ENCODE measurements at regions not wholly inside any gene's neighbourhood (a gene's known extent, or its start where the extent isn't known, plus 50 kb on each side); places are given as distances from the start of the nearest gene placed in this dataset.
"Not testable (repeated sequence)": the region's sequence is repeated elsewhere in the genome, so short reads cannot be mapped to it uniquely, and the experiment has no call there.

DNA sequence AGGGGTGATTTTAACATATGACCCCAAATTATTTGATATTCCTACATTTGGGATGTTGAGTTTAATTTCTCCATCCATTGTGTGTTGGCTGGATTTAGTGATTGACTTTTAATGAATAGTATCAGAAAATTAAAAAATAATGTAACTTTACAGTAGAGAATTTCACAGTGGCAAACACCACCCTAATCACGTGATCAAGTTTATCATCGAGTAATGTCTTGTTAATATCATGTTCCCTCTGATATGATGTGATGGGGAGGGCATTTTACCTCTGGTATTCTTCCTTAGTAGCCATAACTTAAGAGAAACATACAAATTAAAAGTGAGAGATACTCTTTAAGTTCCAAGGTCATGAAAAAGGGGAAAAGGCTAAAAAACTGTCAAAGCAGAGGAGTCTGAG is 602.0 kb upstream of the CELF4 start:
- no peak overlapping the region for H3K27ac ChIP-seq
- no peaks in the 10 kb centered on the region for H3K9me3 ChIP-seq (replicated peaks)
- DNase-seq (ENCODE audit: low read depth in 1 of 2, low spot score in 2 of 2) = no peak
- H3K36me3 ChIP-seq = no peaks in the 10 kb centered on the region
- H3K4me1 ChIP-seq (replicated peaks) = no peaks in the 10 kb centered on the region
- no peak overlapping the region for H3K4me3 ChIP-seq
- no peaks in the 10 kb centered on the region for H3K27me3 ChIP-seq (replicated peaks)

DNA sequence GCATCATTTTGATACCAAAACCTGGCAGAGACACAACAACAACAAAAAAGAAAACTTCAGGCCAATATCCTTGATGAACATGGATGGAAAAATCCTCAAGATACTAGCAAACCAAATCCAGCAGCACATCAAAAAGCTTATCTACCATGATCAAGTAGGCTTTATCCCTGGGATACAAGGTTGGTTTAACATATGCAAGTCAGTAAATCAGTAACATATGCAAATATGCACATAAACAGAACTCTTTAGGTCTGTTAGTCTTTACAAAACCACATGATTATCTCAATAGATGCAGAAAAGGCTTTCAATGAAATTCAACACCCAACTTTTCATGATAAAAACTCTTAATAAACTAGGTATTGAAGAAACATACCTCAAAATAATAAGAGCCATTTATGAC is 587.5 kb upstream of the CELF4 start:
- H3K4me3 ChIP-seq; H3K36me3 ChIP-seq; DNase-seq (ENCODE audit: low read depth in 1 of 2, low spot score in 2 of 2); H3K4me1 ChIP-seq (replicated peaks); H3K27ac ChIP-seq; H3K27me3 ChIP-seq (replicated peaks); H3K9me3 ChIP-seq (replicated peaks): not testable (repeated sequence)

DNA sequence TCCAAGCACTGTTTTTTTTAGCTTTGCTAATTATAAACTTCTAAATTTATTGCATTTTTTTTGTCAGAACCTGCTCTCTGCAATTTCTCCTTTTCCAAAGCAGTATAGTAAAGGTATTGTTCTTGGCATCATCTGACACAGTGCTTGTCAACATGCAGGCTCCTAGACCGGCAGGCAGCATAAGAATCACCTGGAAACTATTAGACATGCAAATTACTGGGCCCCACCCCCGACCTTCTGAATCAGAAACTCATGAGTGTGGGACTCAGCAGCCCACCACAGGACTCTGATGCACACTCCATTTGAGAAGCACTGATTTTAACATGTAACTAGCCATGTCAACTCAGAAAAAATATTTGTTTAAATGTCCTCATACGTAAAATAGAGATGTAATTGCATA is 551.1 kb upstream of the CELF4 start:
- 0 out of 2 replicates have a peak, but pooled peaks cover 2% of the 10 kb centered on the region for H3K9me3 ChIP-seq (replicated peaks)
- no peak overlapping the region for H3K4me3 ChIP-seq
- no peaks in the 10 kb centered on the region for H3K4me1 ChIP-seq (replicated peaks)
- DNase-seq (ENCODE audit: low read depth in 1 of 2, low spot score in 2 of 2) = no peak
- H3K36me3 ChIP-seq = no peaks in the 10 kb centered on the region
- H3K27me3 ChIP-seq (replicated peaks) = no peaks in the 10 kb centered on the region
- no peak overlapping the region for H3K27ac ChIP-seq

DNA sequence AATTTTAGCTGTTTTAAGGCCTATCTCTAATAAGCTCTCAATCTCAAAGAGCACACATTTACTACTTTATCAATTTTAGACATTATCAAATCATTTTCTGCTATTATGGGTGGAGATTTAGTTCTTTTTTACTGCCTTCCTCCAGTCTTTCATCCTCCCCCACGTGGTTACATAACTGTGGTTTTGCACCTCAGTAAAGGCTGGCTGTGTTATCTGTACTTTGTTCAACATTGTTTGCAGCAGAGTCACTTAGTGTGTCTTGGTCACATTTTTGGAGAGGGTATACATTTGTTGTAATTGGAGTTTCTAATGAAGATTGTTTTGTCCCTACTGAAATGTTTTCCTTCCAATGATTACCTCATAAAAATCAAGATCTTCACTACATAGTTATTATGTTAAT is 549.6 kb upstream of the CELF4 start:
- Histone ChIP-seq H3K27ac (no peak overlapping the region), H3K36me3 (no peaks in the 10 kb centered on the region), H3K9me3 (replicated peaks) (no peaks in the 10 kb centered on the region), H3K4me1 (replicated peaks) (no peaks in the 10 kb centered on the region), H3K27me3 (replicated peaks) (no peaks in the 10 kb centered on the region), H3K4me3 (no peak overlapping the region)
- no peak for DNase-seq (ENCODE audit: low read depth in 1 of 2, low spot score in 2 of 2)

DNA sequence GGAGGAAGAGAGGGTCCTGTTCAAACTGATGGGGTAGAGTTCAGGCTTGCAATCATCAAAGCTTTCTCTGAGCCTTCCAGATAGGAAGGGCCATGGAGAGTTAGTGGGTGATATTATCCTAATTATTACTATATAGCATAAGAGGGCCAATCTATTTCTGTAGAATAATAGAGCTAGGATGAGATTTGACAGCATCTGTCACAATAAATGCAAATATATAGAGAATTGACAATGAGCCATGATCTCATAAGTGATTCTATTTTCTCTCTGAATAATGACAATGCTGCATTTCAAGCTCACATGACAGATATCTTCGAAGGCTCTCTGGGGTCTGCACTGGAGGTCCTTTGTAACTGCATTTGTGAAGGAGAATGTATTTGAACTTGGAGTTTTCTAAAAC is 521.9 kb upstream of the CELF4 start:
- Histone ChIP-seq H3K4me3 (no peak overlapping the region), H3K9me3 (replicated peaks) (peaks cover 5% of the 10 kb centered on the region; the same call in 1 of the 2 replicates), H3K27ac (no peak overlapping the region), H3K4me1 (replicated peaks) (no peaks in the 10 kb centered on the region), H3K27me3 (replicated peaks) (no peaks in the 10 kb centered on the region), H3K36me3 (no peaks in the 10 kb centered on the region)
- no peak for DNase-seq (ENCODE audit: low read depth in 1 of 2, low spot score in 2 of 2)

DNA sequence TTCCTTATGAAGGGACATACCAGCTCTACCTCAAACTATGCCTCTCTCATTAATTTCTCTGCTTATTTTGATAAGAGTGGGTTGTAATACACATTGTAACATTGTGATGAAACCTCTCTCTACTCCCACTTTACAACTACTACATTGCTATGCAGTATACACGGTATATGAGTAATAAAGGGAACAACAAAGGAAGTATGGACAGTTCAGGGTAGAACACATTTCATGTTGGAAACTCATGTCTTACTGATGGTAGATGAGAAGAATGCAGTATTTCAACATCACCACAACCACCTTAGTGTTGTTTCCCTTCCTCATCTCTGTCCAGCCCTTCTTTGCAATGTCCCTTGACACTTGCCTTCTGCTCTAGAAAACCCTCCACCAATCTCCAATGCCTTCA is 515.9 kb upstream of the CELF4 start:
- Histone ChIP-seq H3K36me3 (no peaks in the 10 kb centered on the region), H3K4me3 (no peak overlapping the region), H3K27me3 (replicated peaks) (no peaks in the 10 kb centered on the region), H3K4me1 (replicated peaks) (no peaks in the 10 kb centered on the region), H3K9me3 (replicated peaks) (0 out of 2 replicates have a peak, but pooled peaks cover 2% of the 10 kb centered on the region), H3K27ac (no peak overlapping the region)
- no peak for DNase-seq (ENCODE audit: low read depth in 1 of 2, low spot score in 2 of 2)

DNA sequence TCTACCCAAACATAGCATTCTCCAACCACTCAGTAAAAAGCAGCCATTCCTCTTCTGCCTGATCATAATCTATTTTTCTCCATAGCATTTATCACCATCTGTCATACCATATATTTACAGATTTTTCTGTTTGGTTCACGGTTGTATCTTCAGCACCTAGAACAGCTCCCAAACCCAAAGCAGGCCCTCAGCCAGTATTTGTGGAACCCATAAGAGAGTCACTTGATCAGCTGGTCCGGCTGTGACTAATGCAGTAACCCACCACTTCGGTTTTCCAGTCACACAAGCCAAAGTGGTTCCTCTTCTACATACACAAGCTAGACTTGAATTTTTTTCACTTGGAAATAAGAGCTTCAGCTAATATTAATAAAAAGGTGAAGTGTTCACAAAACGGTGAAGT is 511.6 kb upstream of the CELF4 start:
- no peak overlapping the region for H3K4me3 ChIP-seq
- no peaks in the 10 kb centered on the region for H3K36me3 ChIP-seq
- no peaks in the 10 kb centered on the region for H3K27me3 ChIP-seq (replicated peaks)
- no peak for DNase-seq (ENCODE audit: low read depth in 1 of 2, low spot score in 2 of 2)
- 0 out of 2 replicates have a peak, but pooled peaks cover 2% of the 10 kb centered on the region for H3K9me3 ChIP-seq (replicated peaks)
- no peaks in the 10 kb centered on the region for H3K4me1 ChIP-seq (replicated peaks)
- no peak overlapping the region for H3K27ac ChIP-seq

DNA sequence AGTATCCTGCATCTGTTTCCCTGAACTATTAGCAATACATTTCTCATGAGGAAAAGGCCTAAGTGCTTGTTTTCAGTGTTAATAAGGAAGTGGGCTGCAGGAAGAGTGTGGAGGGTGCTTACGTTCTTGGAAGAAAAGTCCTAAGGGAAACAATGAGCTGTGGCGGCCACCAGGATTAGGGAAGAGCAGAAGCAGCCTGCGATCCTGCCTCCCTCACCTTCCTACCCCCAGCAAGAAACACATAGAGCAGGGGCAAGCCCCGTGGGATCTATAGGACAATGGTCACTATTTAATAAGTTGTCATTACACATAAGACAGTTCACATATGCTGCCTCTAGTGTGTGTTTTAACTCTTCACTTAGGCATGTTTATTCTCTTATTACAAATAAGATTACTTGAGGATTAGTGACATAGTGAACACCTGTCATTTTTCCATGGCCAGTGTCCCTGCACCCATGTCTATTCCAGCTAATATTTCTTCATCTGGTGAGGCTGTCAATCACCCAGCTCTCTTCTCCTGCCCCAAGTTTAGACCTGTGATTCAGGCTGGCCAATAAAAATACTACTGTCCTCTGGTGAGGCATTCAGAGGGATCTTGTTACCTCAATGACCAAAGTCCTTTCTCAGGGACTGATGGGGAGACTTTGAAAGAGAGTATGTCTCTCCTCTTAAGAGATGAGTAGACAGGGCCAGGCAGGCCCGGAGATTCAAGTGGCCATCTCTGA is 510.9 kb upstream of the CELF4 start:
- Histone ChIP-seq H3K36me3 (no peaks in the 10 kb centered on the region), H3K27ac (no peak overlapping the region), H3K9me3 (replicated peaks) (0 out of 2 replicates have a peak, but pooled peaks cover 2% of the 10 kb centered on the region), H3K4me3 (no peak overlapping the region), H3K4me1 (replicated peaks) (no peaks in the 10 kb centered on the region), H3K27me3 (replicated peaks) (no peaks in the 10 kb centered on the region)
- no peak for DNase-seq (ENCODE audit: low read depth in 1 of 2, low spot score in 2 of 2)

DNA sequence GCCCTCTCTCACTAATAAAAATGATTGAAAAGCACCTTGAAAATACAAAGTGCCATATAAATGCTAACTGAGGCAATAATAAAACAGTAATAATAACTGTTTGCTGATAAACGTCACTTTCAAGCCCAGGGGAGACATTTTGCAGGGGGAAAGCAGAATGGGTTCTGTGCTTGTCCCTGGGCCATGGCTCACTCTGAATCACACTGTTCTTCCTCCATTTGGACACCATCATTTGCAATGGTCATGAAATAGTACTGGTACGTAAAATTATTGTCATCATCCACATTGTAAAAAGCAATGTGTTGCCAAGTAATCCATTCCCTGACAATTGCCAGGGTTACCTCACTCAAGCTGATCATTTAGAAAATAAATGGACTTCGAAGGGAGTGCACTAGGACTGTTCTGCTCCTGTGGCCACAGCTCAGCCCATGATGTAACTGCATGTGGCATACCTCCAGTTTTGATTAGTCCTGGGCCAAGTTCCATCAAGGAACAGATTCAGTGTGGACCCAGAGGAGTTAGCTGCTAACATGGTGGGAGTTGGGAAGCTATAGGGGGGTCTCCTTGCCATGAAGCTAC is 508.8 kb upstream of the CELF4 start:
- H3K27ac ChIP-seq = no peak overlapping the region
- DNase-seq (ENCODE audit: low read depth in 1 of 2, low spot score in 2 of 2) = no peak
- peaks cover 2% of the 10 kb centered on the region; the same call in 1 of the 2 replicates for H3K9me3 ChIP-seq (replicated peaks)
- no peaks in the 10 kb centered on the region for H3K36me3 ChIP-seq
- H3K4me3 ChIP-seq = no peak overlapping the region
- H3K27me3 ChIP-seq (replicated peaks) = no peaks in the 10 kb centered on the region
- H3K4me1 ChIP-seq (replicated peaks) = no peaks in the 10 kb centered on the region

DNA sequence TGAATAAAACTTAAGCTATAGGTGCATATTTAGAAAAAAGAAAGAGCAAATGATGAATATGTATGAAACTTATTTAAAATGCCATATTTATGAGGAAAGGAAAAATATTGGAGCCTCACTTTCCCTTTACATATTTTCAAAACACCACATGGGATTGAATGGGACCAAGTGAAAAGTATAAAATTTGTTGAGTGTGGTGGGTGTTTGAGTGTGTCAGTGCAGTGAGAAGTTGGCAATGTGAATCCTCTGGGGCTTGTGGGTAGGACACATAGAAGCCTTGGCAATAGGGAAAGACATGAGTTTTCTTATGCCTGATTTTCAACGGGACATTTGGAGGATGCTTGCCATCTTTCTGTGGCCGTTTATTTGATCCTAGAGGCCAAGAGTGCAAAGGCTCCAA is 502.2 kb upstream of the CELF4 start:
- Histone ChIP-seq H3K4me3 (no peak overlapping the region), H3K27ac (no peak overlapping the region), H3K27me3 (replicated peaks) (no peaks in the 10 kb centered on the region), H3K36me3 (no peaks in the 10 kb centered on the region), H3K9me3 (replicated peaks) (no peaks in the 10 kb centered on the region; the same call in 1 of the 2 replicates), H3K4me1 (replicated peaks) (no peaks in the 10 kb centered on the region)
- no peak for DNase-seq (ENCODE audit: low read depth in 1 of 2, low spot score in 2 of 2)

DNA sequence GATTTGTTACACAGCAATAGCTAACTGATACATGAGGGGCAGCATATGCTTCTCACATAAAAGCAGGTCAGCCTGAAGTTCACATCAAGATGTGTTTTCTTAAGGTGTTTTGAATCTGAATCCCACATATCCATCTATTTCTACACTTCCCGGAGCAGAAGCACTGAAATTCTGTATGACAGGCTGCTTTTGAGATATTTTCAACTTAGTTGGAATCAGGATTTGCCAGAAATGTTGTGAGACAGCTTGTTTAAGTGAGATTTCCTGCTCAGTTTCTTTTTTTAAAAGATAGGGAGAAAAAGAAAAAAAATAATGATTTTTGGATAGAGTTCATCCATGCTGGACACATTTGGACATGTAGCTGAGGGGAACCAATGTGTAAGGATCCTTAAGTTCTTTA is 501.5 kb upstream of the CELF4 start:
- Histone ChIP-seq H3K4me3 (no peak overlapping the region), H3K27me3 (replicated peaks) (no peaks in the 10 kb centered on the region), H3K9me3 (replicated peaks) (no peaks in the 10 kb centered on the region; the same call in 1 of the 2 replicates), H3K4me1 (replicated peaks) (no peaks in the 10 kb centered on the region), H3K36me3 (no peaks in the 10 kb centered on the region), H3K27ac (no peak overlapping the region)
- no peak for DNase-seq (ENCODE audit: low read depth in 1 of 2, low spot score in 2 of 2)

DNA sequence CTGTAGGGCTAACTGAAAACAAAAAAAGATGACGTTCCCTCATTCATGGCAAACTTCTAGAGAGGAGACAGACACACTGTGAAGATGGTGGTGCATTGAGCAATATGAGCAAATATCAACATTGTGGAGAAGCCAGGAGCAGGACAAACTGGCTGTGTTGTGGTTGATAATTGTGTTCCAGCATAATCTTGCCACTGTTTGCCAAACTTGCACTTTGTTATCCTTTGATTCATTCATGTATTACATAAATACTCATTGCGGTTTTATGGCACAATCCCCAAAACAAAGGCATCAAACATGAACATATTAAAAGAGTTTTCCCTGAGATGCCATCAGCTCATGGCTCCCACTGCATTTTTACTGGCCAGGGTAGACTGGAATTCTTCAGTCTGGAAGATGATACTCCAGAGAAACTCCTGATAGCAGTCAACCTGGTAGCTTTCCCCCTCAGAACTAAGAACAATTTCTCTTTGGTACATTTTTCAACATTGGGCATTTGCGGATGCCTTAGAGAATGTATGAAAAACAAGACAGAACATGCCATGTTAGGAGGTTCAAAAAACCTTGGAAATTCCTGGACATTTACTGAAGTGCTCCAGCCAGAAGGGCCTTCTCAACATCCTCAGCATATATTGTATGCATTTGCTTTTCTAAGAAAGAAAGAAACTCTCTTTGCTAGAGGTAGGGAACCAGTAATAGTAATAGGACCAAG is 487.4 kb upstream of the CELF4 start:
- DNase-seq (ENCODE audit: low read depth in 1 of 2, low spot score in 2 of 2) = no peak
- Histone ChIP-seq H3K27ac (no peak overlapping the region), H3K36me3 (no peaks in the 10 kb centered on the region), H3K4me3 (no peak overlapping the region), H3K4me1 (replicated peaks) (no peaks in the 10 kb centered on the region), H3K9me3 (replicated peaks) (0 out of 2 replicates have a peak, but pooled peaks cover 2% of the 10 kb centered on the region), H3K27me3 (replicated peaks) (no peaks in the 10 kb centered on the region)

DNA sequence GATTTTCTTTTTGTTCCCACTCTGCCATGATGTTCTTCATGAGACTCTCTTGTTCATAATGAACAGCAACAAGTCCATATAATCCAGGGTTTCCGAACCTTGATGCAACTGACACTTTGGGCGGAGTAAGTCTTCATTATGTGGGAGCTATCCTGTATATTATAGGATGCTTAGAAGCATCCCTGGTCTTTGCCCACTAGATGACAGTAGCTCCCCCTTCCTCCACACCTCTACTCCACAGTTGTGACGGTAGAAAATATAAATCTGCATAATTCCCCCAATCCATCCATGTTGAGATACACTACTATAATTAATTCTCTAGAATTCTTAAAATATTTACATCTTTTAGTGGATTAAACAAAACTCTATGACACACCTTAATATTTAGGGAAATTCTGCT is 482.2 kb upstream of the CELF4 start:
- Histone ChIP-seq H3K4me3 (no peak overlapping the region), H3K4me1 (replicated peaks) (no peaks in the 10 kb centered on the region), H3K27me3 (replicated peaks) (no peaks in the 10 kb centered on the region), H3K9me3 (replicated peaks) (no peaks in the 10 kb centered on the region; the same call in 1 of the 2 replicates), H3K27ac (no peak overlapping the region), H3K36me3 (no peaks in the 10 kb centered on the region)
- DNase-seq (ENCODE audit: low read depth in 1 of 2, low spot score in 2 of 2) = no peak

DNA sequence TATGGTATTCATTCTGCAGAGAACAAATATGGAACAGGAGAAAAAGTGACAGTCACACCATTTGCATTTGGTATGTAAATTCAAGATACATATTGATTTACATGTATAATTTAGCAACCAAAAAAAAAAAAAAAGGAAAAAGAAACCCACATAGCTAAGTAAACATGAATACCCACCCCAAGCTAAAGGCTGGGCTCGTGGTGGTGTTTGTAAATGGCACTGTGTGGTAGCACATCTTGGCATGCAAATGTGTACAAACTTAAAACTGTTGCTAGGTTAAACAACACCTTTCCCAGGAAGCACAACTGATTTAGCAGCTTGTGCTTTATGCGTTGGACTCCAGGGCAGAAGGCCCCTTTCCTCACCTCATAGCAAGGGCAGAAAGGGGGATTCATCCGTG is 481.1 kb upstream of the CELF4 start:
- H3K4me3 ChIP-seq = no peak overlapping the region
- no peaks in the 10 kb centered on the region for H3K36me3 ChIP-seq
- H3K9me3 ChIP-seq (replicated peaks) = no peaks in the 10 kb centered on the region; the same call in 1 of the 2 replicates
- no peak overlapping the region for H3K27ac ChIP-seq
- no peak for DNase-seq (ENCODE audit: low read depth in 1 of 2, low spot score in 2 of 2)
- no peaks in the 10 kb centered on the region for H3K4me1 ChIP-seq (replicated peaks)
- no peaks in the 10 kb centered on the region for H3K27me3 ChIP-seq (replicated peaks)
